ENCODE measurements at regions not wholly inside any gene's neighbourhood (a gene's known extent, or its start where the extent isn't known, plus 50 kb on each side); places are given as distances from the start of the nearest gene placed in this dataset.

DNA sequence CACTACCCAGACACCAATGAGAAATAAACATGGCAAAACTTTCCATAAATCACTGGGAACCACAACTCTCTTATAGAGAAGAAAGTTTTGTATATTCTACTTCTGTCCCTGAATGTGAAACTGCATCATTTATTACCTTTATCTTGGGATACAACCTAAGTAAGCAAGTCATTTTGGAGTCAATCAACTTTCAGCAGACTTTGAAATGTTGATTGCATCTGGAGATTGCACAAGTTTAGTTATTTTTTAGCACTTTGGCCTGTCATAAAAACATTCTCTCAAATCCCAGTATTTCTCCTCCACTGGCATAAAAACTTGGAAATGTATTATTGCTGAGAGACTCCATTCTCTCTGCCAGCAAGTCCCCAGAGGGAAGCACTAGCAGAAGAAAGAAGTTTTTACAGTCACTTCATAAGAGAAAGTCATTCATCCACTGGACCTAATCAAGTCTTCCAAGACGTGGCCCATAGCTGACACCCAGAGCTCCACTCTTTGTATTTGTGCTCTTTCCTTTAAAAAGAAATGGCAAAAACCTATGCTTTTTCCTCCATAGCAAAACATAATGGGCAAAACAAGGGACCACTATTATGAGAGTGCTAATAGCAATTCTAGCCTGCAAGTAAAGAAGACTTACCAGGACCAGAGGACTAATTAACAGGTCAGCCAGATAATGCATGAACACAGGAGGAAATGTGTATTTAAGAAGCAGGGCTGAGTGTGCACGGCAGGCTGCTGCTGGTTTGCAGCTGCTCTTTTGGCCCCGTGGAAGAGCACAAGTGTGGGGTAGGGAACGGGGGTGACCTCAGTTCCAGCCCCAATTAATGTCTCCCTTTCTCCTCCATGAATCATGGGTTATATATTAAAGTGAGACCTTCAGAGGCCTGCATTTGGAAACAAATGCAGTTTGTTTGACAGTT, 171.5 kb downstream of the INO80D start:
- Histone ChIP-seq H3K4me1 (ENCODE audit: control insufficient read depth in 3 of 3, insufficient read depth in 3 of 3, low read length in 3 of 3) (no peaks in the 10 kb centered on the region), H3K27me3 (ENCODE audit: control insufficient read depth in 3 of 3, insufficient read depth in 3 of 3, low read length in 3 of 3) (peaks cover 0 to 8% (median 6%) of the 10 kb centered on the region in 3 donors), H3K9ac (ENCODE audit: low read depth in 1 of 3, low read length in 3 of 3) (no peak overlapping the region), H3K27ac (ENCODE audit: low read depth, low read length) (no peak overlapping the region), H3K4me3 (ENCODE audit: low read length in 3 of 3) (no peak overlapping the region), H3K9me3 (ENCODE audit: control insufficient read depth in 3 of 3, low read length in 3 of 3) (no peaks in the 10 kb centered on the region), H3K36me3 (ENCODE audit: control insufficient read depth in 3 of 3, insufficient read depth in 3 of 3, low read length in 3 of 3) (no peaks in the 10 kb centered on the region)

DNA sequence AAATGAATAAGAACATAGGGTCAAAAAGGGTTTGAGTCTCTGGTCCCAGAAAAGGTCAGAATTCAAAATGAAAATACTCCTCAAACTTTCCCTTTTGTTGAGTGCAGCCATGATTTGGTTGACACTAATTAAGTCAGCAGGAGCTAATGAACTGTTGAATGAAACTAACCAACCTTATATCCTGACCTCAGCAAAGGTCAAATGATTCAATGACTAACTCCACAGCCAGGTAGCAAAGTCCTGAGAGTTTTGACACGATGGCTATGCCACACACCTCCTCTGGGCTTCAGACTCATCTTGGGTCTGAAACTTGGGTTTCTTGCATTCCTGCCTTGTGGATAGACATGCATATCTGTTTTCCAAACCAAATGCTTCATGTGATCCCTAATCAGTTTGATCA, 172.3 kb downstream of the INO80D start:
- H3K27ac ChIP-seq (ENCODE audit: low read depth, low read length): no peak overlapping the region
- H3K4me1 ChIP-seq (ENCODE audit: control insufficient read depth in 3 of 3, insufficient read depth in 3 of 3, low read length in 3 of 3): no peaks in the 10 kb centered on the region
- no peak overlapping the region for H3K9ac ChIP-seq (ENCODE audit: low read depth in 1 of 3, low read length in 3 of 3)
- H3K4me3 ChIP-seq (ENCODE audit: low read length in 3 of 3): no peak overlapping the region
- no peaks in the 10 kb centered on the region for H3K9me3 ChIP-seq (ENCODE audit: control insufficient read depth in 3 of 3, low read length in 3 of 3)
- no peaks in the 10 kb centered on the region for H3K36me3 ChIP-seq (ENCODE audit: control insufficient read depth in 3 of 3, insufficient read depth in 3 of 3, low read length in 3 of 3)
- H3K27me3 ChIP-seq (ENCODE audit: control insufficient read depth in 3 of 3, insufficient read depth in 3 of 3, low read length in 3 of 3): peaks cover 0 to 8% (median 5%) of the 10 kb centered on the region in 3 donors

DNA sequence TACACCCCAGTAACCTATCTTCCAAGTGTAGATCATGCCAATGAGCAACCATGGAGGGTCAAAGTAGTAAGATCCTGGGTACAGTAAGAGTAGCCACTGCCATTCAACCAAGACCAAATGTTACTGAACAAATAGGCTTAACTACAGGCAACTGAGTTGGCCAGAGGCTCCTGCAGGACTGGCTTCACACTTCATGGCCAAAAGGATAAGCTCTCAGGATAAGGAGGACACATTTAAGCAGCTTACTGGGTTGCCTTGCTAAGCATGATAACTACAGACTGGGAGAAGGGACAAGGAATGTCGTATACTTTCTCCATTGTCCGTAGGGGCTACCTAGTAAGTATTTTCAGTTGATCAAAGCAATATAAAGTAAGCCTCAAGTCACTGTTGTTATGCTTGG, 174.7 kb downstream of the INO80D start:
- no peak overlapping the region for H3K27ac ChIP-seq (ENCODE audit: low read depth, low read length)
- no peaks in the 10 kb centered on the region for H3K9me3 ChIP-seq (ENCODE audit: control insufficient read depth in 3 of 3, low read length in 3 of 3)
- no peak overlapping the region for H3K9ac ChIP-seq (ENCODE audit: low read depth in 1 of 3, low read length in 3 of 3)
- no peak overlapping the region for H3K4me3 ChIP-seq (ENCODE audit: low read length in 3 of 3)
- no peaks in the 10 kb centered on the region for H3K4me1 ChIP-seq (ENCODE audit: control insufficient read depth in 3 of 3, insufficient read depth in 3 of 3, low read length in 3 of 3)
- H3K36me3 ChIP-seq (ENCODE audit: control insufficient read depth in 3 of 3, insufficient read depth in 3 of 3, low read length in 3 of 3): no peaks in the 10 kb centered on the region
- H3K27me3 ChIP-seq (ENCODE audit: control insufficient read depth in 3 of 3, insufficient read depth in 3 of 3, low read length in 3 of 3): peaks cover 0 to 8% (median 5%) of the 10 kb centered on the region in 3 donors

- H3K36me3 ChIP-seq (ENCODE audit: control insufficient read depth in 3 of 3, insufficient read depth in 3 of 3, low read length in 3 of 3): no peaks in the 10 kb centered on the region
- no peak overlapping the region for H3K4me3 ChIP-seq (ENCODE audit: low read length in 3 of 3)
- H3K9ac ChIP-seq (ENCODE audit: low read depth in 1 of 3, low read length in 3 of 3): no peak overlapping the region
- H3K4me1 ChIP-seq (ENCODE audit: control insufficient read depth in 3 of 3, insufficient read depth in 3 of 3, low read length in 3 of 3): no peaks in the 10 kb centered on the region
- peaks cover 0 to 8% (median 5%) of the 10 kb centered on the region in 3 donors for H3K27me3 ChIP-seq (ENCODE audit: control insufficient read depth in 3 of 3, insufficient read depth in 3 of 3, low read length in 3 of 3)
- no peaks in the 10 kb centered on the region for H3K9me3 ChIP-seq (ENCODE audit: control insufficient read depth in 3 of 3, low read length in 3 of 3)
- H3K27ac ChIP-seq (ENCODE audit: low read depth, low read length): no peak overlapping the region
These were observed 176.8 kb downstream of the INO80D start for GRCh38 chr2:205909184-205909572.

GRCh38 chr2:205908212-205909183, 177.5 kb downstream of the INO80D start:
- Histone ChIP-seq H3K9ac (ENCODE audit: low read depth in 1 of 3, low read length in 3 of 3) (no peak overlapping the region), H3K27ac (ENCODE audit: low read depth, low read length) (no peak overlapping the region), H3K4me1 (ENCODE audit: control insufficient read depth in 3 of 3, insufficient read depth in 3 of 3, low read length in 3 of 3) (no peaks in the 10 kb centered on the region), H3K27me3 (ENCODE audit: control insufficient read depth in 3 of 3, insufficient read depth in 3 of 3, low read length in 3 of 3) (peaks cover 0 to 8% (median 7%) of the 10 kb centered on the region in 3 donors), H3K9me3 (ENCODE audit: control insufficient read depth in 3 of 3, low read length in 3 of 3) (no peaks in the 10 kb centered on the region), H3K36me3 (ENCODE audit: control insufficient read depth in 3 of 3, insufficient read depth in 3 of 3, low read length in 3 of 3) (no peaks in the 10 kb centered on the region), H3K4me3 (ENCODE audit: low read length in 3 of 3) (no peak overlapping the region)

GRCh38 chr2:205906419-205906818, 179.6 kb downstream of the INO80D start:
- H3K4me3 ChIP-seq (ENCODE audit: low read length in 3 of 3): no peak overlapping the region
- H3K9ac ChIP-seq (ENCODE audit: low read depth in 1 of 3, low read length in 3 of 3): no peak overlapping the region
- H3K27ac ChIP-seq (ENCODE audit: low read depth, low read length): no peak overlapping the region
- H3K4me1 ChIP-seq (ENCODE audit: control insufficient read depth in 3 of 3, insufficient read depth in 3 of 3, low read length in 3 of 3): no peaks in the 10 kb centered on the region
- peaks cover 0 to 8% (median 7%) of the 10 kb centered on the region in 3 donors for H3K27me3 ChIP-seq (ENCODE audit: control insufficient read depth in 3 of 3, insufficient read depth in 3 of 3, low read length in 3 of 3)
- no peaks in the 10 kb centered on the region for H3K36me3 ChIP-seq (ENCODE audit: control insufficient read depth in 3 of 3, insufficient read depth in 3 of 3, low read length in 3 of 3)
- H3K9me3 ChIP-seq (ENCODE audit: control insufficient read depth in 3 of 3, low read length in 3 of 3): no peaks in the 10 kb centered on the region

GRCh38 chr2:205905576-205905975, 180.4 kb downstream of the INO80D start:
- Histone ChIP-seq H3K27me3 (ENCODE audit: control insufficient read depth in 3 of 3, insufficient read depth in 3 of 3, low read length in 3 of 3) (peaks cover 0 to 7% (median 4%) of the 10 kb centered on the region in 3 donors), H3K36me3 (ENCODE audit: control insufficient read depth in 3 of 3, insufficient read depth in 3 of 3, low read length in 3 of 3) (no peaks in the 10 kb centered on the region), H3K27ac (ENCODE audit: low read depth, low read length) (no peak overlapping the region), H3K9me3 (ENCODE audit: control insufficient read depth in 3 of 3, low read length in 3 of 3) (no peaks in the 10 kb centered on the region), H3K4me3 (ENCODE audit: low read length in 3 of 3) (no peak overlapping the region), H3K9ac (ENCODE audit: low read depth in 1 of 3, low read length in 3 of 3) (no peak overlapping the region), H3K4me1 (ENCODE audit: control insufficient read depth in 3 of 3, insufficient read depth in 3 of 3, low read length in 3 of 3) (no peaks in the 10 kb centered on the region)

- Histone ChIP-seq H3K36me3 (ENCODE audit: control insufficient read depth in 3 of 3, insufficient read depth in 3 of 3, low read length in 3 of 3) (no peaks in the 10 kb centered on the region), H3K27ac (ENCODE audit: low read depth, low read length) (no peak overlapping the region), H3K9me3 (ENCODE audit: control insufficient read depth in 3 of 3, low read length in 3 of 3) (no peaks in the 10 kb centered on the region), H3K9ac (ENCODE audit: low read depth in 1 of 3, low read length in 3 of 3) (no peak overlapping the region), H3K27me3 (ENCODE audit: control insufficient read depth in 3 of 3, insufficient read depth in 3 of 3, low read length in 3 of 3) (peaks cover 0 to 2% (median 2%) of the 10 kb centered on the region in 3 donors), H3K4me1 (ENCODE audit: control insufficient read depth in 3 of 3, insufficient read depth in 3 of 3, low read length in 3 of 3) (no peaks in the 10 kb centered on the region), H3K4me3 (ENCODE audit: low read length in 3 of 3) (no peak overlapping the region)
These were observed 181.1 kb downstream of the INO80D start for GRCh38 chr2:205904873-205905272.

DNA sequence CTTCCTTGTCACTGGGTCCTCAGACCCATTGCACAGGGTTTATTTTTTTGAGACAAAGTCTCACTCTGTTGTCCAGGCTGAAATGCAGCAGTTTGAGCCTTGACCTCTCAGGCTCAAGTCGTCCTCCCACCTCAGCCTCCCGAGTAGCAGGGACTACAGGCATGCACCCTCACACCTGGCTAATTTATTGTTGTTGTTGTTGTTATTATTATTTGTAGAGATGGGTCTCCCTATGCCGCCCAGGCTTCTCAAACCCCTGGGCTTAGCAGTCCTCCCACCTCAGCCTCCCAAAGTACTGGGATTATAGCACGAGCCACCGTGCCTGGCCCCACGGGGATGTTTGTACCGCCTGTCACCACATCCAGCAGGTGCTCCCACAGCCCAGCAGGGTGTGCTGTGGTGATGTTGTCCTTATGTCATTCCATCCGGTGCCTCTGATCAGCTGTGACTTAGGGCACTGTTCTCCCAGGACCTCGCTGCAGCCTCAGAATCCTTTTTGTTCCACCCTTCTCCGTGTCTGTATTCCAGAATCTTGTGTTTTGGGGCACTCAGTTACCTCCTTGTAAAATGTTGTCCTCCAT, 182.3 kb downstream of the INO80D start:
- Histone ChIP-seq H3K36me3 (ENCODE audit: control insufficient read depth in 3 of 3, insufficient read depth in 3 of 3, low read length in 3 of 3) (no peaks in the 10 kb centered on the region), H3K9me3 (ENCODE audit: control insufficient read depth in 3 of 3, low read length in 3 of 3) (no peaks in the 10 kb centered on the region), H3K27me3 (ENCODE audit: control insufficient read depth in 3 of 3, insufficient read depth in 3 of 3, low read length in 3 of 3) (peaks cover 0 to 2% (median 0%) of the 10 kb centered on the region in 3 donors), H3K9ac (ENCODE audit: low read depth in 1 of 3, low read length in 3 of 3) (no peak overlapping the region), H3K4me1 (ENCODE audit: control insufficient read depth in 3 of 3, insufficient read depth in 3 of 3, low read length in 3 of 3) (no peaks in the 10 kb centered on the region), H3K4me3 (ENCODE audit: low read length in 3 of 3) (no peak overlapping the region), H3K27ac (ENCODE audit: low read depth, low read length) (no peak overlapping the region)
